Ovary (tissue), 7 donors: ENCODE measurements at regions not wholly inside any gene's neighbourhood (a gene's known extent, or its start where the extent isn't known, plus 50 kb on each side); places are given as distances from the start of the nearest gene placed in this dataset.

Experiments used
- DNase-seq, 5 donors: peaks; one replicate each; pipeline ENCODE4 v3.0.0-alpha.2; 2019 to 2020
- H3K27ac ChIP-seq, 2 donors: fragments of 200-600 bp; one replicate each; pipeline versions ENCODE4 v1.5.1 to v1.8.0; 2019 to 2022
- H3K27me3 ChIP-seq: fragments of 200-600 bp; one replicate; pipeline ENCODE4 v1.8.0; 2022
- H3K36me3 ChIP-seq: fragments of 200-600 bp; sonication (generic); one replicate; pipeline ENCODE4 v1.5.1; 2019
- H3K4me1 ChIP-seq: one replicate; pipeline ENCODE4 v1.8.1; 2013; ENCODE audit warnings: mild to moderate bottlenecking, moderate library complexity; ENCODE audit not compliant: insufficient read depth
- H3K4me3 ChIP-seq: fragments of 200-600 bp; sonication (generic); one replicate; pipeline ENCODE4 v1.5.1; 2017
- H3K9me3 ChIP-seq, 2 donors: fragments of 200-600 bp in 1 of 2; sonication (generic) in 1 of 2; one replicate each; pipeline versions ENCODE4 v1.5.1 to v1.8.1; 2013 to 2019; ENCODE audit warnings: mild to moderate bottlenecking in 1 of 2, moderate library complexity in 1 of 2
- CTCF ChIP-seq, 3 donors: fragments of 450-650 bp in 2 of 3; fragments of 200-600 bp in 1 of 3; IDR thresholded peaks; one replicate each; pipeline versions ENCODE4 v1.5.1 to v1.8.0; 2016 to 2022; ENCODE audit warnings: antibody characterized with exemption in 3 of 3, mild to moderate bottlenecking in 1 of 3
- EP300 ChIP-seq: sonication (generic); formaldehyde crosslinking; IDR thresholded peaks from one replicate; pipeline ENCODE4 v1.6.1; 2017; ENCODE audit warnings: antibody characterized with exemption
- POLR2A ChIP-seq: fragments of 450-650 bp; IDR thresholded peaks from one replicate; pipeline ENCODE4 v1.6.1; 2017; ENCODE audit warnings: antibody characterized with exemption, mild to moderate bottlenecking, moderate library complexity
- WGBS, 3 donors: extraction: QIAGEN DNeasy Blood & Tissue Kit in 1 of 3; methylation state at CpG; one replicate each; pipeline versions ENCODE4 v1.1.5 to v1.1.7; 2013 to 2017; 5-methylcytosine and 5-hydroxymethylcytosine counted together
- intact Hi-C, 4 donors: fragments of 100-400 bp; cut with DNase I; formaldehyde crosslinking; loops; one replicate each; pipeline versions ENCODE4 v1.11.0 to v1.15.1; 2022 to 2023
- donor health status: DM: no; HTN: no; CAD: no; lungs with moderate emphysema.
- donor health status: DM: no; HTN: no; CAD: no.
- donor health status: Bipolar disorder and iron deficiency.
- donor health status: DM: no; HTN: no; CAD: no.
- donor health status: DM: yes; HTN: yes; CAD: no.

DNA sequence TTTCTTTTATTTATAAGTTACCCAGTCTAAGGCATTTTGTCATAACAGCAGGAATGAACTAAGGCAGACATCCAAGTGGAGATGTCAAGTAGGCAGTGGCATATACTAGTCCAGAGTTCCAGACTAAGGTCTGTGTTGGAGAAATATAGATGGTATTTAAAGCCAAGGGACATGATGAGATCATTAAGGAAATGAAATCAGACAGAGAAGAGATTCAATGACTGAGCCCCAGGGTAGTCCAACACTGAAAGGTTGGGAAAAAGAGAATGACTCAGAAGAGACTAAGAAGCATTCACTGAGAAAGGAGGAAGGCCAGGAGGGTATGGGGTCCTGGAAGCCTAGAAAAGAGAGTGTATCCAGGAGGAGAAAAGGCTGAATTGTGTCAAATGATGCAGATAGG is 442.2 kb upstream of the CCDC196 start:
- no peak for TF ChIP-seq POLR2A
- DNase-seq = no peak
- Histone ChIP-seq H3K27me3 (no peaks in the 10 kb centered on the region), H3K27ac (no peak overlapping the region), H3K9me3 (no peaks in the 10 kb centered on the region), H3K36me3 (no peaks in the 10 kb centered on the region), H3K4me3 (no peak overlapping the region), H3K4me1 (no peaks in the 10 kb centered on the region)
- intact Hi-C loops = no loop called here

GRCh38 chr14:66045572-66046021 is 440.6 kb upstream of the CCDC196 start:
- H3K4me3 ChIP-seq = no peak overlapping the region
- H3K27ac ChIP-seq = no peak overlapping the region
- H3K4me1 ChIP-seq = no peaks in the 10 kb centered on the region
- H3K9me3 ChIP-seq = no peaks in the 10 kb centered on the region
- 48 to 52% (median 49%) methylated on average over 7 of the region's 7 CpGs for WGBS, 3 donors
- no peaks in the 10 kb centered on the region for H3K36me3 ChIP-seq
- TF ChIP-seq CTCF (IDR thresholded peaks at IDR 0.05) (no peak), EP300 (no peak), POLR2A (no peak)
- no peak for DNase-seq
- intact Hi-C loops = no loop called here
- no peaks in the 10 kb centered on the region for H3K27me3 ChIP-seq

GRCh38 chr14:66046035-66046434 is 440.1 kb upstream of the CCDC196 start:
- H3K4me3 ChIP-seq = no peak overlapping the region
- TF ChIP-seq POLR2A (no peak), EP300 (no peak), CTCF (IDR thresholded peaks at IDR 0.05) (no peak)
- no peaks in the 10 kb centered on the region for H3K36me3 ChIP-seq
- no peaks in the 10 kb centered on the region for H3K9me3 ChIP-seq
- H3K27ac ChIP-seq = no peak overlapping the region
- no peaks in the 10 kb centered on the region for H3K27me3 ChIP-seq
- intact Hi-C loops = no loop called here
- DNase-seq = no peak
- no peaks in the 10 kb centered on the region for H3K4me1 ChIP-seq
- 84 to 85% (median 84%) methylated on average over 1 of the region's 1 CpG for WGBS, 3 donors

GRCh38 chr14:66046591-66046990 is 439.6 kb upstream of the CCDC196 start:
- no peak overlapping the region for H3K27ac ChIP-seq
- no peaks in the 10 kb centered on the region for H3K36me3 ChIP-seq
- intact Hi-C loops = no loop called here
- TF ChIP-seq EP300 (no peak), CTCF (IDR thresholded peaks at IDR 0.05) (no peak), POLR2A (no peak)
- H3K4me3 ChIP-seq = no peak overlapping the region
- WGBS, 3 donors = 4 to 32% (median 11%) methylated on average over 1 of the region's 1 CpG
- H3K27me3 ChIP-seq = no peaks in the 10 kb centered on the region
- H3K4me1 ChIP-seq = no peaks in the 10 kb centered on the region
- DNase-seq = no peak
- no peaks in the 10 kb centered on the region for H3K9me3 ChIP-seq

DNA sequence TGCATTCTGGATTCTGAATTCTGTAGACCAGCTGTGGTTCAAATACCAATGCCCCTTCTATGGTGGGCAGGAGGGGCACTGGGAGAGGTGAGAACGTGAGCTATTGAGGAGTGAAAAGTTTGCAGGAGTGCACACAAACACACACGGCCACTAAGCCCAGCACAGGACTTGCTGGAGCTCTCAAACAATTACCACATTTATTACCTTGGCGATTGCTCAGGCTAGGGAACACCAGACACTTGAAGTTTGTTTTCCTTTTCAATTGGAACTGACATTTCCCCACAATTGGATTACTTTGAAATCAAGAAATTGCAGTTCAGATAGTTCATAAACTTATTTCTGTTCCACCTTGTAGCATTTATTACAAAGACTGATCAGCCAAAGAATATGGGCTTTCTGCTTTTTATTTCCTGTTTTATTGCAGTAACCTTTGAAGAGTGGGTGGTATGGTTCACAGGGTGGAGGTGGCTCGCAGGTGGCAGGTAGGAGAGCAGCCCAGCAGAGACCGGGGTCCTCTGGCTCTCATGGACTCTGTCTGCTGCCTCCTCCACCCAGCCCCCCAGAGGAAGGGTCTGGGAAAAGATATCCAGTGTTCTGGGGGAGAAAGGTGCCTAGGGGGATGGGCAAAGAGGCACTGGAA is 429.8 kb upstream of the CCDC196 start:
- WGBS, 3 donors = 61 to 70% (median 66%) methylated on average over 5 of the region's 5 CpGs

More for the DNA sequence above, 429.8 kb upstream of the CCDC196 start:
- H3K4me3 ChIP-seq = no peak overlapping the region
- H3K36me3 ChIP-seq = no peaks in the 10 kb centered on the region
- no peak overlapping the region for H3K27ac ChIP-seq
- no peaks in the 10 kb centered on the region for H3K27me3 ChIP-seq
- TF ChIP-seq CTCF (IDR thresholded peaks at IDR 0.05) (no peak), EP300 (no peak)
- intact Hi-C loops = no loop called here
- H3K4me1 ChIP-seq = no peaks in the 10 kb centered on the region
- no peak for DNase-seq
- H3K9me3 ChIP-seq = no peaks in the 10 kb centered on the region
